GM13977 (cell line): ENCODE measurements at regions not wholly inside any gene's neighbourhood (a gene's known extent, or its start where the extent isn't known, plus 50 kb on each side); places are given as distances from the start of the nearest gene placed in this dataset.

Experiments
- DNase-seq: peaks from one replicate; pipeline ENCODE4 v3.0.0; 2012; ENCODE audit warnings: low spot score
- in situ Hi-C: fragments of 300-500 bp; cut with MboI; formaldehyde crosslinking; loops from one replicate; pipeline ENCODE4 v1.12.0; 2022; ENCODE audit warnings: low sequenced_read_pairs, low pct_unique_long_range_greater_than_20kb, mixed read lengths, inconsistent platforms; ENCODE audit not compliant: unreplicated experiment
- TF ChIP-seq, protein P1 (sequence below): IDR thresholded peaks from 2 replicates; pipeline ENCODE4 v1.5.1; 2012; ENCODE audit warnings: mild to moderate bottlenecking, control low read depth; ENCODE audit not compliant: insufficient read depth; ENCODE audit errors: extremely low read depth, missing control alignments

GRCh38 chrX:34576864-34577263 is 80.2 kb downstream of the TMEM47 start:
- TF ChIP-seq, protein P1, sequence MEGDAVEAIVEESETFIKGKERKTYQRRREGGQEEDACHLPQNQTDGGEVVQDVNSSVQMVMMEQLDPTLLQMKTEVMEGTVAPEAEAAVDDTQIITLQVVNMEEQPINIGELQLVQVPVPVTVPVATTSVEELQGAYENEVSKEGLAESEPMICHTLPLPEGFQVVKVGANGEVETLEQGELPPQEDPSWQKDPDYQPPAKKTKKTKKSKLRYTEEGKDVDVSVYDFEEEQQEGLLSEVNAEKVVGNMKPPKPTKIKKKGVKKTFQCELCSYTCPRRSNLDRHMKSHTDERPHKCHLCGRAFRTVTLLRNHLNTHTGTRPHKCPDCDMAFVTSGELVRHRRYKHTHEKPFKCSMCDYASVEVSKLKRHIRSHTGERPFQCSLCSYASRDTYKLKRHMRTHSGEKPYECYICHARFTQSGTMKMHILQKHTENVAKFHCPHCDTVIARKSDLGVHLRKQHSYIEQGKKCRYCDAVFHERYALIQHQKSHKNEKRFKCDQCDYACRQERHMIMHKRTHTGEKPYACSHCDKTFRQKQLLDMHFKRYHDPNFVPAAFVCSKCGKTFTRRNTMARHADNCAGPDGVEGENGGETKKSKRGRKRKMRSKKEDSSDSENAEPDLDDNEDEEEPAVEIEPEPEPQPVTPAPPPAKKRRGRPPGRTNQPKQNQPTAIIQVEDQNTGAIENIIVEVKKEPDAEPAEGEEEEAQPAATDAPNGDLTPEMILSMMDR: no peak
- no peak for DNase-seq
- in situ Hi-C loops: no loop called here

DNA sequence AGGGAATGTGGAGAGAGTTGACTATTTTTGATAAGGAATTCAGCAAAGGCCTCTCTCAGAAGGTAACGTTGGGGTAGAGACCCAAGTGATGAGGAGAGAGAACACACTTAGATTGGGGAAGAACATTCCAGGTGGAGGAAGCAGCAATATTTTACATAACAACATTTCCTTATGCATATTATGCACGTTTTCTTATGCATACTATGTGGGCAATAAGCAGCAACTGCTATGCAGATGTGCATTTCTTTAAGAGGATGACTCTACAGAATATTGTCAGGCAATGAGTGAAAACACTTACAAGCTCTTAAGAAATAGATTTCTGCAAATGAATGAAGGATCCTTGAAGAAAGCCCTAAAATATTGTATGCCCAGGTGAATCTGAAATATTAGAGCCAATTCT is 91.1 kb downstream of the TMEM47 start:
- TF ChIP-seq, protein P1: no peak
- in situ Hi-C loops: no loop called here
- no peak for DNase-seq

GRCh38 chrX:34563804-34564203 is 93.3 kb downstream of the TMEM47 start:
- TF ChIP-seq, protein P1: no peak
- in situ Hi-C loops: no loop called here
- no peak for DNase-seq

DNA sequence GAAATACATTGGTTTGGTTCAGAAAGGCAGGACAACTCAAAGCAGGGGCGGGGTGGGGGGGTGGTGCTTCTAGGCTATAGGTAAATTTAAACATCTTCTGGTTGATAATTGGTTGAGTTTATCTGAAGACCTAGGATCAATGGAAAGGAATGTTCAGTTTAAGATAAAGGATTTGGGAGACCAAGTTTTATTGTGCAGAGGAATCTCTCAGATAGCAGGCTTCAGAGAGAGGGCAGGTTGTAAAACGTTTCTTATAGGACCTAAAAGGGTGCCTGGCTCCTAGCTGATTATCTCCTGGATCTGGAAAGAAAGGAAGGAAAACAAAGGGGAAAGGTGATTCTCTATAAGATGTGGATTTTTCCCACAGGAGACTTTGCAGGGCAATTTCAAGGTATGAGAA is 94.0 kb downstream of the TMEM47 start:
- in situ Hi-C loops: no loop called here
- DNase-seq: no peak

GRCh38 chrX:34562006-34562405 is 95.1 kb downstream of the TMEM47 start:
- TF ChIP-seq, protein P1: no peak
- in situ Hi-C loops: no loop called here
- DNase-seq: no peak

More for the DNA sequence above, 94.0 kb downstream of the TMEM47 start:
- TF ChIP-seq, protein P1: no peak

DNA sequence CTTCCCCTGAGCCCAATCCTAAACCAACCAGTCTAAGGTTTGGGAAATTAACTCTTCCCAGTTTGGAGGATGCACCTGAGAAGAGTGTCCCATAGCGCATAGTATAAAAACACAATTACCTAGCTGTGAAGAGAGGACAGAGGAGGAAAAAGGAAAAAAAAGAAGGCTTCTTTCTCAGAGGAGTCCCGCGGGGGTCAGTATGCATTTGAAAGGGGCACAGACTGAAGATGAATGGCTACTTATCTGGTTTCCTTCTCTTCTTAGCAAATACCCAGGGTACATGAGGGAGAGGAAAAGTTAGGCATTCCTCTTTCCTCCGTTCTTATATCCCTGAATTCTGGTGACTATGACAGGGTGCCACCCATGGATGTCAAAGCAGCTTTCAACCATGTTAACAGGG is 96.9 kb downstream of the TMEM47 start:
- in situ Hi-C loops: no loop called here
- TF ChIP-seq, protein P1: no peak
- DNase-seq: no peak

- DNase-seq: no peak
- TF ChIP-seq, protein P1: no peak
- in situ Hi-C loops: no loop called here
Observed at GRCh38 chrX:34559325-34559724, 97.8 kb downstream of the TMEM47 start.
